Activated CD4-positive, CD25-positive, alpha-beta regulatory T cell treated with anti-CD3 and anti-CD28 coated beads, Interleukin-2, amount 50 U/mL, for 24 hours (primary cell): ENCODE measurements at regions not wholly inside any gene's neighbourhood (a gene's known extent, or its start where the extent isn't known, plus 50 kb on each side); places are given as distances from the start of the nearest gene placed in this dataset.
"Not testable (repeated sequence)": the region's sequence is repeated elsewhere in the genome, so short reads cannot be mapped to it uniquely, and the experiment has no call there.

ENCODE experiments used
- ATAC-seq, 2 donors: fragments of 150-1000 bp; cut with Tn5 transposase; one replicate each; pipeline ENCODE4 v1.10.0; 2021; ENCODE audit warnings: mild to moderate bottlenecking in 1 of 2, moderate library complexity in 1 of 2

DNA sequence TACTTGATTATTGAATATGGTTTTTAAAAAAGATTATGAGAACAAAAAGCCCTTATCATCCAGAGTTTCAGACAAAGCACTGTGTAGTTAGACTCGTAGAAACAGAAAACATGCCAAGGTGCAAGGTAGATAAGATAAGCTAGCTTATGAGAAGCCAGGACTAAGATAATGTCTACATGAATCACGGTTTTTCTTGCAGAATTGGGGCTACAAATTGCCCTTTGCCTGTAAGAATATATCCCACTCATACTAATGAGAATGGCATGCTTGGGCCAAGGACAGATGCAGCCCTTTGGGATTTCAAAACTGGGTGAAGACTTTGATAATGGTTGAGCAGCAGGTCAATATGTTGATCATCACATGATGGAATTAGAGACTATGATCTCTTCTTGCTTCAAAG is 165.3 kb upstream of the PREP start:
- no peak for ATAC-seq

DNA sequence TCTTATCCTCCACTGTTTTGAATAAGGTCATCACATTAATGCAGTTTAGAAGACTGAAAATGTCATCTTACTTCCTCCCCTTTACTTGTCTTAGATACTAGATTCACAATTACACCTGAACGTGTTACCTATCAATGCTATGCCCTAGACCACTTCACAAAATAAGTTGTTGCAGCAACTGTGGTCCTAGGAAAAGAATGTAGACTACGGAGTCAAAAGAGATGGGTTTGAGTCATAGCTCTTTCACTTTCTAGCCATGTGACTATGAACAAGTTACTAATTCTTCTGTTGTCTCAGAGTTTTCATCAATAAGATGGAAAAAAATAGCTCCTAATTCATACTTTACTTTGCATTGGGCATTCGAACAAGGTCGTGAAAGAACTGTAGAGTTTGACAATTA is 164.3 kb upstream of the PREP start:
- ATAC-seq, result no peak

DNA sequence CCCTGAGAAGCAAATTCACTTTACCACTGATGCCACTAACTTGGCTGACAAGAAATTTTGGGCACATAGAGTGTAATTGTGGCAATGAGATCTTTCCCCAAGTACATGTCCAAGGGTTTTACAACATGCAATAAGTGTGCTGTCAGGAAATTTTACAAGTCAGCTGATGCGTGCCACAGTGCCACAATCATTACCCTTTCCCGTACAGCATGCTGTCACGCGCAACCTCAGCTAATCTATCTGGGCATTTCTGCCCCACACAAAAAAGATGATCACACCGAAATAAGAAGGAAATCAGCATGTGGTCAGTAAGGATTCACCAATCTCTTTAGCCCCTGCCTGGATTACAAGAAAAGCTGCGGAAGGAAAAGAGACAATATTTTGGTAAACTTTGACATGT is 163.6 kb upstream of the PREP start:
- no peak for ATAC-seq

DNA sequence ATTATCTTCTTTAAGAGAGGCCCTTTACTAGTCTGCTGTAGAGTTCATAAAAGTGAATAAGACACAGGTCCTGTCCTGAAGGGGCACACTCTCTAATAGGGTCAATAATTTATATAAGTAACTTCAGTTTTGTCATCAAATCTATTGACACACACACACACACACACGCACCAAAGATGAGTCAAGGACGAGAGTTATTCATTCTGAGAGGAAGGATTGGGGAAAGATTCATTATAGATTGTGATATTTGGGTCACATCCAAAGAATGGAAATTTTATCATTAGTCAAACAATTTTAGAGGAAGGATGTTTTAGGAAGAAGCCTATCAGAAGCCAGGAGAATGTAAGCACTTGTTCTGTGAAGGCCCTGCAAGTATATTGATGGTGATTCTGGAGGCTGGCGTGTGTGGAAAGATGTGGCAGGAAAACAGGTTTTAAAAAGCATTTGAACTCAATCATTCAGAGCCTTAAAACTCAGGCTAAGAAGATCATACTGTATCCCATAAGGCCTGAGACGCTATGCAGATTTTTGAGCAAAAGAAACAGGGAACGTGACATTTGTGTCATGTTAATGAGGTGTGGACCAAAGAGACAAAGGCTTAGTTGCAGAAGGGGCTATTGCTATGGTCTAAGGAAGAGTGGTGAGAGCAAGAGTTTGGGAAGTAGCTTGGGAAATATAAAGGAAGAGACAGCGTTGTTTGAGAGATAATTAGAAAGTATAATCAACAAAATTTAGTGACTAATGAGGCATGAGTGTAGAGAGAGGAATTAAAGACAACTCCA is 161.4 kb upstream of the PREP start:
- ATAC-seq, result no peak

DNA sequence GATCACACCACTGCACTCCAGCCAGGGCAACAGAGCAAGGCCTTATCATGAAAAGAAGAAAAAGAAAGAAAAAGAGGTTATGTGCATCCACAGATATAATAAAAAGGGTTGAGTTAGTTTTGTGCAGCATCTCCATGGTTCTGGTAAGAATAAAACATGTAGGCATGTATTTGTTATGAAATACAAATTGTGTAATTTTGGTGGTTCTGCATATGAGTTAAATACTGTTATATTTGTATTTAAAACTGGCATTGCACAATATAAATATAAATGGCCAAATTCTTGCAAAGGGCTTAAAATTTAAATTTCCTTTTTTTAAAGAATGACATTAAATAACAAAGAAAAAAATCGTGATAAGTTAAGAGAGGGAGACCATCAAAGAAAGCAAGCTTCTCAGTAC is 159.1 kb upstream of the PREP start:
- no peak for ATAC-seq

DNA sequence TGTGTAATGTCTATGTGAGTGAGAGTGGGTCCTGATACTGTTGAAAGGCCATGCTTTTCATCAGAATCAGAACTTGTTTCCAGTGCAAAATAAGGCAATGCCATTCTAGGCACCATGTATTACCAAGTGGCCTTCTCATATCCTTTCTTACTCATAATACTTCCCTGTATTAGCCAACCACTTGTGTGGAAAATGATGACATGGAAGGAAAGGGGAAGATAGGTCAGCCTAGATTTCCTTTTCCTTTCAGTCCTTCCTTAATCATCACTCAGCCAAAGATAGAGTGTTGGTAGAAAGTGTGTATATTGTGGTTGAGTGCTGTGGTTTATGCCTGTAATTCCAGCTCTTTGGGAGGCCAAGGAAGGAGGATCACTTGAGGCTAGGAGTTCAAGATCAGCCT is 158.6 kb upstream of the PREP start:
- no peak for ATAC-seq

DNA sequence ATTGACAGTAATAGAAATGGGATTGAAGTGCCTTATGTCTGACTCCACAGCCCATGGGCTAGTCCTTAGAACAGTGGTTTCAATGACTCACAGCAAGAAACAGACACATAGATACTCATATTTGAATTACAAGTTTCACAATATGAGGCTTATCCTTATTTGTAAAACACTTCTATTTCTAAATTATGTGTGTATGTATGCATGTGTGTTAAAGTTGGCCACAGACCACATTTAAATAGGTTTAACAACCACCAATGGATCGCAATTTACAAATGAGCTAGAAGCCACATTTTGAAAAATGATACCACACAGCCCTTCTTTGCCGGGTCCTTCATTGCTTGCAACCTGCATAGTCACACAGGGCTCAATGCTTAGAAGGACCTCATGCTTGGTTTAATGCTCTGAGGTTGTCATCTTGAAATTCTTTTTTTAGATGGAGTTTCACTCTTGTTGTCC is 157.8 kb upstream of the PREP start:
- ATAC-seq, result peak; percentile 84 to 88

DNA sequence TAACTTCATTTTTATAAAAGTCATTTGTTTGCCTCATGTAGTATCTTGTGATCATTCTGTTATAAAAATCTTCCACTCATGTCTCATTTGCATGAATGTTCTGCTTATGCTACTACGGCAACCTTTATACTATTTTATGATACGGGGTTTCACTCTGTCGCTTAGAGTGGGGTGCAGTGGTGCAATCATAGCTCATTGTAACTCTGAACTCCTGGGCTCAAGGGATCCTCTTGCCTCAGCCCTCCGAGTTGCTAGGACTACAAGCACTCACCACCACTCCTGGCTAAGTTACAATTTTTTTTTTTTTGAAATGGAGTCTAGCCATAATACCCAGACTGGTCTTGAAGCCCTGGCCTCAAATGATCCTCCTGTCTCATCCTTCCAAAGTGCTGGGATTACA is 154.4 kb upstream of the PREP start:
- no peak for ATAC-seq

DNA sequence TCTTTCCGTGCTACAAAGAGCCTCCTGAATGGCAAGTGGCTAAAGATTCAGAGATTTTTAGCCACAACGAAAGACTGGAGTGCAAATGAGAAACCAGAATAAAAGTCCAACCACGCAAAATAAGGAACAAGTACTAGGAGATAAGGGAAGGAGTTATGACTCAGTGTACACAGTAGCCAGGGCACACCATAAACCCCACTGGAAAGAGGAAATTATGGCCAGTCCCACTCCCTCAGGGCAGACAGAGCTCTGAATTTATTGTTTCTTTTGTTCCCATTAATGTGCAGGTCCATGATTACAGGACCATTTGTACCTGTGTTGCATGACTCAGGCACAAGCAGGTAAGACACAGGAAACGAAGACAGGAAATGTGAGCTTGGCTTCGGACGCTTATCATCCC is 150.3 kb upstream of the PREP start:
- ATAC-seq, result no peak

DNA sequence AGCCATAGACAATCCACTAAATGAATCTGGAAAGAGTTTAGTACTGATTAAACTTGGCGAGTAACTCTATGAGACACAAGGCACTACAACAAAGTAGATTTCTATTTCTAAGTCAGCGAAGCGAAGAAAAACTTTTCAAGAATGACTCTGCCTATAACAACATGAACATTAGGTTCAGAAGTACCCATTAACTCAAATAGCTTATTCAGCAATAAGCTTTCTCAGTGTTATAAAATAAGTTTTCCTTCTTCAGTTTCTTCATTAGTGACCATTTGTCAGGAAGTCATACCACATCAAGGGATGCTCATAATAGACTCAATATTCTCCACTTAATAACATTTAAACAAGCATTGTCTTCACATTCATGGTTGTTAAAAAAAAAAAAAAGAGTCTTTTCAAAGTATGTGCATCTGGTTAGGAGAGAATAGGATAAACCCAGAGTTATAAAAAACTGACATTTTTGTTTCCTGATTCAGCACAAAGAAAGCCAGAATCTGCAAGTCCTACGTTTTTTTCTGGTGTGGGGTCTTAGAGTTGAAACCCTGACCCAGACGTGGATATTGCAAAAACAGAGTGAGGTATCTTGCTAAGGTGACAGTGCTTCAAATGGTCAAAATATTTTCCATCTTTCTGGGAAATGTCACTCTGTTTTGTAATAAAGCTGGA is 148.2 kb upstream of the PREP start:
- no peak for ATAC-seq

DNA sequence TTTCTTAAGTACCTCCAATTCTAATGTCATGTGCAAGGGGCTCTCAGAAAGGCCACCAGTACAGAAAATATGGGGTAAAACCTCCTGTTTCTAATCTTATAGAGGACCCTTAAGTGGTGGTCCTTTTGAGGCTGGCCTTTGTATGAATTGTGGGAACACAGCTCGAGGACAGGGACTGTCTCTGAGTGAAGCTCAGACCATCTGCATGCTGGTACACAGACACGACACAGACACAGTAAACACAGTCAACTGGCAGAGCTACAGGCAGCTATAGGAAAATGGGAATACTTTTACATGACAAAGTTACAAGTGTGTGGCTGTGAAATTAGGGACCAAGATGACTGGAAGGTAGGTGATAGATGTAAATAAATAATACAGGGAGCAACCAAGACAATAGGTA is 143.9 kb upstream of the PREP start:
- ATAC-seq, result no peak

DNA sequence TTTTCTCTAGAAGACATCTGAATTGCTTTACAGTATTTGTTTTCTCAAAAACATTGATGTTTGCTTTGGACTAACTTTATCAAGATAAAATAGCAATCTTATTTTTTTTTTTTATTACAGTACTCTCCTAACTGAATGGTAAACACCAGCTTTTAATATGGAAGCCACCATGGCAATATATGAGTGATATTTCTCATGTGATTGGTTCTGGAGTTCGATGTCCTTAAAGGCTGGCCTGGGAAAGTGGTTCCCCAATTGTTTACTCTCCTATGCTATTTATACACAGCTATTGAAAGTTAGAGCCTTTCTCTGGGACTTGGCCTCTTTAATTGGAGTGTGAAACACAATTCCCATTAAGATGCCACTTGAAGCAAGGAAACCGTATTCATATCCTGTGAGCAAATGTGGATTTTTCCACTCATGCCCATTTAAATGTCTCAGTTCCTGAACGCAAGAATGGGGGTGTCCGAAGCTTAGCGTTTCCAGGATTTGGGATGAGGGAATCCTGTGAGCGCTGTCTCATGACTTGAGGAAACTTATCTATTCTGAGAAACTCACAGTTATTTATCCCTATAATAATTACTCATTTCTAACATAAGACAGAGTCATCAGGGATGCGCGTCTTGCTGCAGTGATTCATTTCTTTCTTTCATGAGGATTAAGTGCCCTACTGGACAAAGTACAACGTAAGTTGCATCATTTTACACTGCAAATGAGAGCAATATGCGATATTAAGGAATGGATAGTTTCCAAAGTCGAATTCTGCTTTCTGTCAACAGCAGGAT is 143.3 kb upstream of the PREP start:
- ATAC-seq, result no peak

DNA sequence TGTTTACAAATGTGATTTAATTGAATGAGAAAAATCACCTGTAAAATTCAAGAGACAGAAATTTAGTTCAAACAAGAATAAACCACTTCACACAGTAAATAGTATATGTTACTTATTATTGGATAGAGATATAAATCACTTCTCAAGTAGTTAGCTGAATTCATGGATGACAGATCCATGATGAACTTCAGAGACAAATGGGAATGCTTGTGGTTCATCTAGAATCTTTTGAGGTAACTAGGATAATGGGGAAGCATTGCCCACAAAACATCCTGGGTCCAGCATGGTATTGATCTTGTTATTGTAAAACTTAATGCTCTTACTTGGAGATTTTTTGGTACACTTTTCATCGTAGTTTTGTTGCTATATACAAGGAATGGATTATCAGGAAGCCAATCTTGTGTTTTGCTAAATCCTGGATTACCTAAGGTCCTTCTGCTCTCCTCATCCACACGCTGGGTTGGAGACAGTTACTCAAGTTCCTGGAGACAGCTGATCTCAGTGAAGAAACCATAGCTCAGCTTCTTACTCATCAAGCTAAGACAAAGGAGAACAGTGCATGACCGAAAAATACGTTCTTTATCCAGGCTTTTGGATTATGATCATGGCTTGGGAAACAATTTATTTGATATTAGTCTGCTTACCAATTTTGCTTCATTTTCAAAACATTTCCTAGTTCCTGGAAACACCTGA is 142.5 kb upstream of the PREP start:
- no peak for ATAC-seq

DNA sequence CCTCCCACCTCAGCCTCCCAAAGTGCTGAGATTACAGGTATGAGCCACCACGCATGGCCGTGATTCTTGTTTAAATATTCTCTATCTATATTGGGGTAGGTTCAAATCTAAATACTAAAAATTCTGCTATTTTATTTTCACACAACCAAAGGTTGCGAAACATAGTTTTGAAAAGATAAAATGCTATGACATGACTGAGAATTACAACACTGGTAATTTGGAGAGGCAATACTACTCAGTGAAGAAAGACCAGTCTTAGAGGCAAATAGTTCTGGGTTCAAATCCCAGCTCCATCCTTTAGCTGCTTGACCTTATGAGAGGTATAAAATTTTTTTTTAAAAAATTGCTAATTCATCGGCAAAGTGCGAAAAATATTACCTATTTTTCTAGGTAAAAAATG is 137.0 kb upstream of the PREP start:
- ATAC-seq, result no peak

DNA sequence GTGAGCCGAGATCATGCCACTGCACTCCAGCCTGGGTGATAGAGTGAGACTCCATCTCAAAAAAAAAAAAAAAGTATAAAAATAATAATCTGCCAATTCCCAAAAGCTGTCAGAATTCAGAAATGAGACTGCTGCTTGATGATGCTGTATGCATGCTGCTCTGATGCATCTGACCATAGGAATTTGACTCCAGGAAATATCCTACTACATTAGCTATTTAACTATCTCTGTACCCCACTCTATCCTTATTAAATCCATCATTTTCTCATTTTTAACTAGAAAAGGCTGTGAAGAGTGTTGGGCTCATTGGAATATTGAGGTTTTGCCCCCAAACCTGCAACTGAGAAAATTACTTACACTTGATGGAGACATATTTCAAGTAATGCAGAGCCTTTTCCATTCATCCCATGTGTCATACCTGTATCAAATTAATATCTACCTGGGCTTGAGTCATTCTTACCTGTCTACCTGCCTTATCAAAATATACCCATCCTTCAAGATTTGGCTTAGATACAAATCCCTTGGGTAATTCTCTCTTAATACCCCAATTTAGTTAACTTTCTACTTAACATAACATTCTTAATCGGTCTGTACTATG is 135.2 kb upstream of the PREP start:
- ATAC-seq, result no peak

DNA sequence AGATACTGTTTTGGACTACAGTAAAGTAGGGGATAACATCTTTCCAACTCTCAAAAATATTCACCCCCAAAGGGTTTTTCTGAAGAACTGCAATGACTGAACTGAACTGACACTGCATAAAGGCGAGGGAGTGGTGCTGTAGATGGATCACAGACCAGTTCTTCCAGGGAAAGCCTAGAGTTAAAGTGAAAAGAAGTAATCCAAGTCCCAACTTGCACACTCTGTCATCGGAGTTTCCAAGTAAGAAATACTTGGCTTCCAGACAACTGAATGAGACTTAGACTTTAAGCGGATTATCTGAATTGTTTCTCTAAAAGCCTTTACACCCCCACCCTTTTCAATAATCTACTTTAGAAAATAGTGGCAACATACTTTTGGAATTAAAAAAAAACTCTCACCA is 134.1 kb upstream of the PREP start:
- no peak for ATAC-seq

DNA sequence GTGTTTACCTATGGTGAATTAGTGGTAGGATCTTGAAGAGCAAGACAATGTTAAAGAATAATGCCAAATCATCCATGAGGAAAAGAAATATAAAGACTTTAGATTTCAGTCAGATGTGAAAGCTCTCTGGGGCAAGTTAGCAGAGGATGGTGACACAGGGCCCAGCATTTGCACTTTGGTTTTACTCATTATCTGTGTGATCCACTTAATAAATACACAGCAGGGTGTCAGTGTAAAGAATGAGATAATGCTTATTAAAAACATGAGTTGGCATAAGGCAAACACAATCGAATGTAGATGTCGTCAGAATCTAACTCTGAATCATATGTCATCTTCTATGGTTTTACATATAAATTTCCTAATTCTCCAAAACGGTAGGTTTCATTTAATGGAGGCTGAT is 130.4 kb upstream of the PREP start:
- ATAC-seq, result no peak

DNA sequence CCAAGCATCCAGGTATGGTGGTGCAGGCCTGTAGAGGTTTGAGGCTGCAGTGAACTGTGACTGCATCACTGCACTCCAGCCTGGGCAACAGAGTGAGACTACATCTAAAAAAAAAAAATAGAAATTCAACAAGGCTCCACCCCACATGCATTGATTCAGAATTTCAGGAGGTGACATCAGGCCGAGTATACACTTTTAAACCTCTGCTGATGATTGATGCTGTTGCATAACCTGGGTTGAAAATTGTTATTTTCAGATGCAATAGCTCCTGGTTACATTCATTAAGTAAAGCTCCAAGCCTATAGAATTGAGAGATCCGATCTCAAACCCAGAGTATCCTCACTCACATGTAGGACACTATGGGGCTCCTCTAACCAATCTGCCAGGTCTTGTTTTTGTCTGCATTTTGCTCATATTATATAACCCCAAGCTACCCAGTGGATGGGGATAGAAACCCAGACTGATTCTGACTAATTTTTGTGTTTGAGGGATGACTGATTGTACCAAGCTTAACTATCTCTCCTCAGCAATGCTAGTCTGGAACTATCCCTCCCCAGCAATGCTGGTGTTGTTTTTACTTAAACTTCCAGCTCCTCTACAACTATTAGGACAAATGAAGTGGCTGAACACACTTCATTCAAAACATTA is 123.5 kb upstream of the PREP start:
- ATAC-seq, result peak in 1 of 2 donors; percentile 17

DNA sequence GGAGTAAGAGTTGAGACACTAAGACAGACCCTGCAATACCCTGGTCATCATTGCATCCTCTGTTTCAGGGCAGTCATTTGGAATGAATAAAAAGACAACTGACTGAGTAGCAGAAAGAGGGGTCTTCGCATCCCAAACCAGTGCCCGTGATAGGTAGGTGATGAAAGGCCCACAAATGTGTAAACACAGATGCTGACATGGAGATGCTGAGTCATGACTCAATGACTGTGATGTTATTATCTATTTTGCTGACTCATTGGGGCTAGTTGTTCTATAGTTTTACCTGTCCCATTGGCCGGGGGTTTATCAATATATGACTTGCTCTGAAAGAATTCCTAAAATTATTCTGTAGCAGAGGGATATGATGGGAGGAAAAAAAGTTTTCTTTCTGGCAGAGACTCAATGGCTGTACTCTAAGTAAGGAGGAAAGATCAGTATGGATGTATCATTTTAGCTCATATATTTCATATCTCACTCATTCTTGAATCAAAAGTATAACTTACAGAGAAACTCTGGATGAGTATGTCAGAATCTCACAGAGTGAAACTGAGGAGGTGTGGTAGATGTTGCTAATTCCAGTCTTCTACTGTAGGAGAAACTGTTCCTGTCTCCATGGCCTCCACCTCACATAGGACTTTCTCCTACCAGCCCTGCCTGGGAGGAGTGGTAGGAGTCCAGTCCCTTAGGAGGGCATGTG is 119.9 kb upstream of the PREP start:
- peak; percentile 44 to 62 for ATAC-seq

DNA sequence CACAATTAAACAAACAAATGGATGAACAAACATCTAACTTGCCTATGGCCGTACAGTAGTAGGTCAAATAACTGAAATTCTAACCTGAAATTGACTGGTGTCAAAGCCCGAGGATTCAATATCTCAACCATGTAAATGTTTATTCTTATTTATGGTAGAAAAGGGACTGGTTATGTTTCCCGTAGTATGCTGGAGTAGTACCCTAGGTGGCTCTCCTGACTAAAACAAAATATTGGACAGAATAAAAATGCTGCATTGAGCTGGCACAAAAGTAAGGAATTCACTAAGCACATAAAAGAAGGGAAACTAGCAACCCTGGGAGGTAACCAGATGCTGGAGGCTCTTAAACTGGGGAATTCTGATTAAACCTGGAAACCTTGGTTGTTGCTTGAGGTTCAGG is 117.1 kb upstream of the PREP start:
- ATAC-seq, result no peak

DNA sequence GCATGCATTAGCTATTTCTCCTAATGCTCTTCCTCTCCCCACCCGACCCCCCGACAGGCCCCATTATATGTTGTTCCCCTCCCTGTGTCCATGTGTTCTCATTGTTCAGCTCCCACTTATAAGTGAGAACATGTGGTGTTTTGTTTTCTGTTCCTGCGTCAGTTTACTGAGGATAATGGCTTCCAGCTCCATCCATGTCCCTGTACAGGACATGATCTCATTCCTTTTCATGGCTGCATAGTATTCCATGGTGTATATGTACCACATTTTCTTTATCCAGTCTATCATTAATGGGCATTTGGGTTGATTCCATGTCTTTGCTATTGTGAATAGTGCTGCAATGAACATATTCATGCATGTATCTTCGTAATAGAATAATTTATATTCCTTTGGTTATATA is 116.1 kb upstream of the PREP start:
- not testable (repeated sequence) for ATAC-seq

DNA sequence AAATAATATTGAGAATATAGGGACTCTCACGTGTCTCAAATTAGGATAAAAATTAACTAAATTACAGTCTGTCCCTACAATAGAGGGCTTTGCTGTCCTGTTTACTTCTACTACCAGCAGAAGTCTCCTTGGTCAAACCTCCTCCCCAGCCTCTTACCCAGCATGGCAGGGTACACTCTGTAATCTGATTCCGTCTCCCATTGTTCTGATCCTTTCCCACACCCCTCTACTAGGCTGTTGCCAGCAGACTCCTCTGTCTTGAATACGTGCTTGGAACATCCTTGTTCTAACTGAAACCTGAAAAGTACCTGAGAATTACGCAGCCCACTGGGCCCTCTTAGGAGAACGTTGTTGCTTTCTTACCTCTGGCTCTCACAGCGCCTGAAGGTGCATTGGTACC is 112.2 kb upstream of the PREP start:
- ATAC-seq, result no peak
